Skeletal muscle cell (primary cell): ENCODE measurements at regions not wholly inside any gene's neighbourhood (a gene's known extent, or its start where the extent isn't known, plus 50 kb on each side); places are given as distances from the start of the nearest gene placed in this dataset.
"Not testable (repeated sequence)": the region's sequence is repeated elsewhere in the genome, so short reads cannot be mapped to it uniquely, and the experiment has no call there.

Experiments used
- DNase-seq: peaks from one replicate; pipeline ENCODE4 v3.0.0-alpha.2; 2010; ENCODE audit warnings: low read depth
- H3K4me3 ChIP-seq: 2 replicates; pipeline ENCODE4 v1.5.1; 2011; ENCODE audit warnings: low read depth, mild to moderate bottlenecking, control low read depth, low read length, moderate library complexity

DNA sequence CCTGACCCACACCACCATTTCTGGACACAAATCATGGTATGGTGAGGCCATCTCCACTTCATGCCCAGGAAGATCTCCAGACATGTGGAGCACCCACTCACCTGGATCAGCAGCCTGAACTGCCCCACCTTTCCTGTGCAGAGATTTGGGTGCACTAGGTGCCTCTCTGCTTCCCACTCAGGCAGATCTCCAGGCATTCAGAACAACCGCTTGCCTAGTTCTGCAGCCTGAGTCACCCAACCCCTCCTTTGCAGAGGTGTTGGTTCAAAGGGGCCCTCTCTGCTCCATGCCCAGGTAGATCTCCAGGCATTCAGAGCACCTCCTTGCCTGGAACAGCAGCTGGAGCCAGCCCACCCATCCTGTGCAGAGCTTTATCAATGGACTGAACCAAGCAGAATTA lies 620.8 kb downstream of the LRRIQ3 start:
- no peak for DNase-seq
- H3K4me3 ChIP-seq: no peak overlapping the region

DNA sequence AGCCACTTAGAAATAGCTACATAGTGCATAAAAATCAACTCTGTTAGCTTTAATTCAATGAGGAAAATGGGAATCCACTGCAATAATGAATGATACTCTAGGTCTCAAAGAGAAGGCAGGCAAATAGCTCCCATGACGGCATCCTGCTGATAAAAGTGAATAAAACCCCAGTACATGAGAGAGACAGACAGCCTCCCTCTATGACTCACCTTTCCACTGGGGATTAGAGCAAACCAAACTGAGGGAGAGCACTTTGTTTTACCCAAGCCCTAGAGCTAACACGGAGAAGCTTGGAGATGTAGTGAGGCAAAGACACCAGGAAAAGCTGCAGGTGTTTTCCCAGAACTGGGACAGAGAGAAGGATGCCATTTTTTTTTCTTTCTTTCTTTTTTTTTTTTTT lies 621.9 kb downstream of the LRRIQ3 start:
- no peak for DNase-seq
- H3K4me3 ChIP-seq: no peak overlapping the region

GRCh38 chr1:73564294-73564693 lies 633.7 kb downstream of the LRRIQ3 start:
- DNase-seq: no peak
- no peak overlapping the region for H3K4me3 ChIP-seq

DNA sequence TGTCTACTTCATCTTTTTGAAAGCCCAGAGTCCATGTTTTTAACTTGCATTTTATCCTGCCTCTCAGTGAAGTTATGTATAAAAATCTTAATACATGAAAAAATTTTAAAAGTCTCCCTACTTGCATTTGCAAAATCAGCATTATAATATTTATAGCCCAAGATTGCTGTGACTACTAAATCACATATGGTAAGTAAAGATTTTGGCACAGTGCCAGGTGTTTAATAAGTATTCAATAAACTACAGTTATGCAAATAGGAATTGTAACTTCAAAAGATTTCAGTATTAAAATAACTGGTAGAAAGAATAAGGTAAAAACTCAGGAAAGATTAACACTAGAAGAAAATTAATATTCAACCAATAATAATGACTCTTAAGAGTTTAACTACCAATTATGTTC lies 641.7 kb downstream of the LRRIQ3 start:
- no peak for DNase-seq
- H3K4me3 ChIP-seq: no peak overlapping the region

DNA sequence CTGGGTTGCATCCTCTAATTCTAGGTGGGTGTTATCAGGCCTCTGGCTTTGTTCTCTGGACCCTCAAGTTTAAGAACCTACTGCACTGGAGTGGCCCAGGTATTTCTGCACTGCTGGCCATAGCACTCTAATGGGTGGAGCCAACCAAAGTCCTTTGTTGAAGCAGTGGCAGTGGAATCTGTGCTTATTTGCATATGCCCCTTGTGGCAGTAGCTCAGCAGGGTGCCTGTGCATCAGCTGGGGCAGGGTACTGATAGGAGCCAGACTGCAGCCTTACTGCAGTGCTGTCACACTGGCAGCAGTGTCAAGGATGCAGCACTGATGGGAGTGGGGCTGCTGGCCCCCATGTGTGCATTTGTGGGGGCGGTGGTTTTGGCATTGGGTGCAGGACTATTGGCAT lies 660.6 kb downstream of the LRRIQ3 start:
- no peak overlapping the region for H3K4me3 ChIP-seq
- no peak for DNase-seq

DNA sequence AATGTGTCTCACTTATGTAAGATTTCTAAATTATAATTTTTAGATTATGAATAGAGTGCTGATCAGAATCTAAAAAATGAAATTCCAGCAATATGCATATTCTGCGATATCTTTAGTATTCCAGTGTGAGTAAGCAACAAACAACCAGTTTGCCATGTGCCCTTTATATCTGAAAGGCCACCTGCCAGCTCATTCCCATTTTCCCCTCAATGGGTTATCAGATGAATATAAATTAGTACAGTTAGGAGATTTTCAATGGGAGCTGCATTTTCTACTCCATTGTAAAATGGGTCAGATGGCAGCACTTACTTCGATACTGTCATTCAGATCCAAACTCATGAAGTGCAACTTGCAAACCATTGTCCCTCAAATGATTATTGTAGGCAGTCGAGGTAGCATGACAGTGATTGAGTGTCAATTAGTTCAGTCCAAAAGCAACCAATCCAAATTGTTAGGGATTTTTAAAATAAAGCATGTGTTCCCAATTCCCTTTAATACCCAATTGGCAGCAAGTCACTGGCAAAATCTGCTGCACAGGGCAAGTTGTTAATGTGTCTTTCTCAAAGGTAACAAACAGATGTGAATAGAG lies 680.3 kb downstream of the LRRIQ3 start:
- no peak for DNase-seq
- H3K4me3 ChIP-seq: no peak overlapping the region

- no peak overlapping the region for H3K4me3 ChIP-seq
- no peak for DNase-seq
These were observed 681.5 kb downstream of the LRRIQ3 start for GRCh38 chr1:73516451-73516850.

DNA sequence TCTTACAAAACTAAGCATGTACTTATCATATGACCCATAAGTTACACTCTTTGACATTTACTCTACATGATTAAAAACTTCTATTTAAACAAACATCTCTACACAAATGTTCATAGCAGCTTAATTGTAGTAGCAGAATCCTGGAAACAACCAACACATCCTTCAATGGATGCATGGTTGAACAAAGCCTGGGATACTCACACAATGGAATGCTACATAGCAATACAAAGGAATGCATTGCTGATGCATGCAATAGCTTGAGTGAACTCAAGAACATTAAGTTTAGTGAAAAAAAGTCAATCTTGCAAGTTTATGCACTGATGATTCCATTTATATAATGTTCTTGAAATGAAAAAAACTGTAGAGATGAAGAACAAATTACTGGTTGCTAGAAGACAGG lies 686.9 kb downstream of the LRRIQ3 start:
- H3K4me3 ChIP-seq: no peak overlapping the region
- no peak for DNase-seq

GRCh38 chr1:73500154-73500553 lies 697.8 kb downstream of the LRRIQ3 start:
- no peak for DNase-seq
- H3K4me3 ChIP-seq: no peak overlapping the region

DNA sequence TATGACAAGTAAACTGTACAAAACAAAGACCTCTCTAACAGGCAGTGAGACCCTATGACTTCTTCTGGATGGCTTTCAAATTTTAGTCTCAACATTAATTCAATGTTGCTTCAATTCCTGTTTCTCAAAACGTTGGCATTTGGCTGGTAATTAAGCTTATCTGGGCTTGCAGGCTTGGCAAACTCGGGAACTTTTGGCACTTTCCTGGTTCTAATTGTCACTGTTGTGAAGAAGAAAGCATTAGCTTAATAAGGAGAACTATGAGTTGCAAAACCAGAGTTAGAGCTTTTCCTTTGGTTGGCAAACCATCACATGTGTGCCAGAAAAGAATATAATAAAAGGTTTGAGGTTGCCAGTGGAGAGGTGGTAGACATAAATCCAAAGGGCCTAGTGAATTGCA lies 698.3 kb downstream of the LRRIQ3 start:
- H3K4me3 ChIP-seq: no peak overlapping the region
- no peak for DNase-seq

DNA sequence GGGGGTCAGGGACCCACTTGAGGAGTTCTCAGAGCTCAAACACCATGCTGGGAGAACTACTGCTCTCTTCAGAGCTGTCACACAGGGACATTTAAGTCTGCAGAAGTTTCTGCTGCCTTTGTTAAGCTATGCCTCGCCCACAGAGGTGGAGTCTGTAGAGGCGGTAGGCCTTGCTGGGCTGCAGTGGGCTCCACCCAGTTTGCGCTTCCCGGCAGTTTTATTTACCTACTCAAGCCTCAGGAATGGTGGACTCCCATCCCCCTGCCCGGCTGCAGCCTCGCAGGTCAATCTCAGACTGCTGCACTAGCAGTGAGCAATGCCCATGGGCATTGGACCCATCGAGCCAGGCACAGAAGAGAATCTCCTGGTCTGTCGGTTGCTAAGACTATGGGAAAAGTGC lies 706.4 kb downstream of the LRRIQ3 start:
- no peak for DNase-seq

DNA sequence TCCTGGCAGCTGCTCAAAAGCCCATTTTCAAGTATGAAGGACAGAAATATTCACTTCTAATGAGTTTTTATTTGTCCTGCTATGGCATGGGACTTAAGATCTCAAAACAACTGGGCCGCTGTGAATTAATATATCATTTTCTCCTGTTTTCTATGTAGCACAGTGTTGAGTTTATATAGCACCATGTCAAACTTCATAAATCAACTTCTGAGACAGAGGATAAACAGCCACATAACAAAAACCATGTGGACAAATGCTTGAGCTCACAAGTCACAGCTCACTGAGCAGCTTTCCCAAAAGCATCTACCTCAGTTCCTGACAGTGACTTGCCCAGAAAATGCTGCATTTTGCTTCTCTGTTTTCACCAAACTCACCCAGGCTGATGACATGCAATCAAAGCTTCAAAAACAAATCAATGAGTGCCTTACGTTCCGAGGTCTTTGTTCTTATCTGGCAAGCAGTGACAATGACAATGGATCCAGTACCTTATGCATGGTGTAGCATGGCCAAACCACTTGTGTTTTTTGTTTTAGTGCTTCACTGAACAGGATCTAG lies 722.6 kb downstream of the LRRIQ3 start:
- H3K4me3 ChIP-seq: no peak overlapping the region
- no peak for DNase-seq

More for the DNA sequence above, 706.4 kb downstream of the LRRIQ3 start:
- no peak overlapping the region for H3K4me3 ChIP-seq

DNA sequence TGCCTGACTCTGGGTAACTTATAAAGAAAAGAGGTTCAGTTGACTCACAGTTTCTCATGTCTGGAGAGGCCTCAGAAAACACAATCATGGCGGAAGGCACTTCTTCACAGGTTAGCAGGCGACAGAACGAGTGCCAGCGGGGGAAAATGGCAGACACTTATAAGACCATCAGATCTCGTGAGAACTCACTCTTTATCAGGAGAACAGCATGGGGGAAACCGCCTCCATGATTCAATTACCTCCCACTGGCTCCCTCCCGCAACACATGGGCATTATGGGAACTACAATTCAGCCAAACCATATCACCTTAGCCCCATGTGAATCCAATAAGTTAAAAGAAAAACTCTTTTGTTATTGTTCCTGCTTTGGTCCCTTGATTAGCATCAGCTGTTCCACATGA lies 725.2 kb downstream of the LRRIQ3 start:
- no peak for DNase-seq
- no peak overlapping the region for H3K4me3 ChIP-seq

GRCh38 chr1:73467731-73468130 lies 730.2 kb downstream of the LRRIQ3 start:
- DNase-seq: no peak
- H3K4me3 ChIP-seq: no peak overlapping the region

- no peak for DNase-seq
- H3K4me3 ChIP-seq: no peak overlapping the region
These were observed 734.1 kb downstream of the LRRIQ3 start for GRCh38 chr1:73463873-73464272.

- DNase-seq: no peak
These were observed 745.5 kb downstream of the LRRIQ3 start for GRCh38 chr1:73452522-73452921.

DNA sequence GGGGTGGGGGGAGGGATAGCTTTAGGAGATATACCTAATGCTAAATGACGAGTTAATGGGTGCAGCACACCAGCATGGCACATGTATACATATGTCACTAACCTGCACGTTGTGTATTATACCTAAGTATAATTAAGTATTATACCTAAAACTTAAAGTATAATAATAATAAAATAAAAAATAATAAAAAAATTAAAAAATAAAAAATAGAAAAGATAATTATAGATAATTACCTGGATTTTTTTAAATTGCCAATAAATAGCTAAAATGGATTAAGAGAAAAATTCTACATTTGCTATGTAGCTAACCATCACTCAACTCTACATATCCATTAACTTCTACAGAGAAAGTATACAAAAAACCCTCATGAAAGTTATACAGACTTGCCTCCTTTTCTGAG lies 747.3 kb downstream of the LRRIQ3 start:
- DNase-seq, H3K4me3 ChIP-seq: not testable (repeated sequence)

More at GRCh38 chr1:73452522-73452921, 745.5 kb downstream of the LRRIQ3 start:
- H3K4me3 ChIP-seq: no peak overlapping the region

DNA sequence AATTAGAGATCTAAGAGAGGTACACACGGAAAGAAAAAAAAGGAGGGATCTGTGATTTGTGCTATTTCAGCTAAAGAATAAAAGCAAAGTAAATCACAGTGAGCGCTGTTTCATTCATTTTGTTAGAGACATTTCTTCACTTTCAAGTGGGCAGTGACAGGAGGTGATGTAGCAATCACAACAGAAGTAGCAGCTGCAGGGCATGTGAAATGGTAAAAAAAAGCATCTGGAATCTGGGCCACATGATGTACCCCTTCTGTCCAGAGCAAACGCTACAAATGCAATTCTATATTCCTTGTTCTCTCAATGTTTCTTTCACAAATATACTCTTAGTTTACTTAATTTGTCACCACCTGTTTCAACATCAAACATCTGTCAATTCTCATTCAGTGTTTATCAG lies 786.5 kb downstream of the LRRIQ3 start:
- H3K4me3 ChIP-seq: no peak overlapping the region
- no peak for DNase-seq

DNA sequence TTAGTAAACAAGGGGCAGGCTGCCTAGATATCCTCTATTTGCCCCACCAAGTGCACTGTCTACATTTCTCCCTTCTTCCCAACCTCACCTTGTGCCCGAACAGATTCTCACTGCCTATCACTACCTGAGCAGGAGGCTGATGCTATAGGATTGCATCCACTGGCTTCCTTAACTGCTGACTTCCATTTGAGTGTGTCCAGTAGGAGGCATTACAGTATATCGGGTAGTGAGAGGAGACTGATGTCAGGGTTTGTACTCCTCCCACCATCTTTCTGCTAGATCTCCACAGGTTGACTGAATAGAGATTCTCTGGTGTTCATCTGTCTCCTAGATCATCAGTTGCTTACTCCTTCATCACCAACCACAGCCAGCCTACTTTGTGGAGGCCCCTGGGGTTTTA lies 796.3 kb downstream of the LRRIQ3 start:
- H3K4me3 ChIP-seq: no peak overlapping the region
- DNase-seq: no peak

GRCh38 chr1:73382966-73383365 lies 815.0 kb downstream of the LRRIQ3 start:
- DNase-seq: no peak

DNA sequence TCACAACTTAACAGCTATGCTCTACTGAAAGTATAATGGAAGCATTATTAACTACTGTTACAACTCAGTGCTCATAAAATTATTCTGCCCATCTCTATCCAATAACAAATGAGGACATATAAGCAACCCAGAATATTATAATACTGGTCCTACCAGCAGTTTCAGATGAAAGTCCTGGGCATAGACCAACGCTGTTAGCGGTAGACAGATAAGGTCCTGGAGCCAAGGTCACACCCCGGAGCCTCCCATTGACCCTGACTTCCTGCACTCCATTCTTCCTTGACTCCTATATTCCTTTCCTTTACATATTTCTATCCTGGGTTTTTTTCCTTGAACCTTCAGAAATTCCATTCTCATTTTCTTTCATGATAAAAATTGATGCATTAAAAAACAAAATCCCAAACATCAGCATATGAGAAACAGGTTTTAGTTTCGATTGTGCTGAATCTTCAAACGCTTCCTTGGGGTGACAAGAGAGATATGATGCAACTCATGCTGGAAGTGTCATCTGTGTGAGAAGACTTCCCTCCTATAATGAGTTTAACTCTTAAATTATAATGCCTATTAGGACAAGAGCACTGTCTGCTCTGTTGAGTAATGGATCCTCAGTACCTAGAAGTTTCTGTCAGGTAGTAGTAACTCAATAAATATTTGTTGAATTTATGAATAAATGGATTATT lies 831.1 kb downstream of the LRRIQ3 start:
- no peak overlapping the region for H3K4me3 ChIP-seq
- DNase-seq: no peak

More at GRCh38 chr1:73382966-73383365, 815.0 kb downstream of the LRRIQ3 start:
- H3K4me3 ChIP-seq: no peak overlapping the region
